SU-DHL-6 (cell line): ENCODE measurements at regions not wholly inside any gene's neighbourhood (a gene's known extent, or its start where the extent isn't known, plus 50 kb on each side); places are given as distances from the start of the nearest gene placed in this dataset.

Experiments used
- H2AFZ ChIP-seq: fragments of 200-600 bp; sonication (generic); 2 replicates; pipeline ENCODE4 v1.6.1; 2014; ENCODE audit warnings: low read depth, mild to moderate bottlenecking, moderate library complexity, mixed read lengths, antibody characterized with exemption, low read length; ENCODE audit not compliant: severe bottlenecking
- H3F3A ChIP-seq: fragments of 200-600 bp; shearing (Covaris generic); 2 replicates; pipeline ENCODE4 v1.6.0; 2016; ENCODE audit warnings: antibody characterized with exemption, mild to moderate bottlenecking; ENCODE audit not compliant: insufficient read depth
- H3K27ac ChIP-seq: fragments of 200-600 bp; sonication (generic); 2 replicates; pipeline ENCODE4 v1.5.1; 2016; ENCODE audit warnings: low read depth, mild to moderate bottlenecking, low read length, moderate library complexity, mixed read lengths
- H3K27me3 ChIP-seq: fragments of 200-600 bp; sonication (generic), shearing (Covaris generic); 2 replicates; pipeline ENCODE4 v1.6.0; 2014; ENCODE audit warnings: mild to moderate bottlenecking, low read length
- H3K36me3 ChIP-seq: fragments of 200-600 bp; sonication (generic); 2 replicates; pipeline ENCODE4 v1.6.1; 2014; ENCODE audit warnings: mild to moderate bottlenecking, low read length, mixed read lengths
- H3K4me2 ChIP-seq: fragments of 300-600, 200-600 bp; shearing (Covaris generic), sonication (generic); 2 replicates; pipeline ENCODE4 v1.6.0; 2014; ENCODE audit warnings: low read length, low read depth, mild to moderate bottlenecking; ENCODE audit not compliant: poor library complexity, severe bottlenecking
- H3K4me3 ChIP-seq: fragments of 200-600 bp; sonication (generic); 2 replicates; pipeline ENCODE4 v1.5.1; 2014; ENCODE audit warnings: antibody characterized with exemption, low read length, mild to moderate bottlenecking, mixed read lengths; ENCODE audit not compliant: insufficient read depth, poor library complexity, severe bottlenecking
- H3K79me2 ChIP-seq: fragments of 200-600 bp; sonication (generic); 2 replicates; pipeline ENCODE4 v1.6.1; 2014; ENCODE audit warnings: mild to moderate bottlenecking, low read length, moderate library complexity; ENCODE audit not compliant: insufficient read depth
- H3K9ac ChIP-seq: fragments of 200-600 bp; sonication (generic); 2 replicates; pipeline ENCODE4 v1.7.0; 2014; ENCODE audit warnings: mild to moderate bottlenecking, low read length
- H3K9me2 ChIP-seq: fragments of 200-600 bp; sonication (generic); replicated peaks from 2 replicates; pipeline ENCODE4 v1.6.1; 2014; ENCODE audit warnings: low read length; ENCODE audit not compliant: insufficient read depth
- H3K9me3 ChIP-seq: fragments of 200-600 bp; sonication (generic); 2 replicates; pipeline ENCODE4 v1.6.1; 2014; ENCODE audit warnings: low read length, mixed read lengths; ENCODE audit not compliant: insufficient read depth
- H4K20me1 ChIP-seq: fragments of 200-600 bp; sonication (generic); 2 replicates; pipeline ENCODE4 v1.6.1; 2014; ENCODE audit warnings: low read depth, mild to moderate bottlenecking, antibody characterized with exemption, low read length, moderate library complexity, mixed read lengths
- EZH2phosphoT487 ChIP-seq: fragments of 200-600 bp; sonication (generic), shearing (Covaris generic); conservative IDR thresholded peaks from 2 replicates; pipeline ENCODE4 v1.6.1; 2018; ENCODE audit warnings: mild to moderate bottlenecking, antibody characterized with exemption, low read length, moderate library complexity, mixed read lengths
- TF ChIP-seq, protein P1 (sequence below): fragments of 200-600 bp; sonication (generic); IDR thresholded peaks from one replicate; pipeline ENCODE4 v1.5.1; 2017; ENCODE audit warnings: antibody characterized with exemption, mild to moderate bottlenecking, low read length, moderate library complexity; ENCODE audit not compliant: insufficient read depth, poor library complexity, severe bottlenecking

DNA sequence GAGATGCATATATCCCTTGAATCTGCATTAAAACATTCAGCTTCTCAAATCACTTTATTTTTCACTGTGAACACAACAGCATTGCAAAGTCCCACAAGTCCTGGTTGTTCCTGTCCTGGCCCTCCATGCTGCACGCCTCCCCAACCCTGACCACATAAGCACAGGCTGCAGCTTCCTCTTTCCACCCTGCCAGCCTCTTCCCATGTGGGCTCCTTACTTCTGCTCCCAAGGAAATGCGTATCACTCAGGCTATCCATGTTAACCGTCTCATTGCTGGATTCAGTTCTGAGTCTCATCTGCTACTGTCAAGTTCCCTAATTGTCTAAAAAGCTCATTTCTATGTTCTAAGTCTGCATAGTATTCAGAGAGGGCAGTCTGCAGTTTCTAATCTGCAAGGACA lies 89.7 kb upstream of the ZPBP start:
- H3K9me3 ChIP-seq = no peaks in the 10 kb centered on the region

DNA sequence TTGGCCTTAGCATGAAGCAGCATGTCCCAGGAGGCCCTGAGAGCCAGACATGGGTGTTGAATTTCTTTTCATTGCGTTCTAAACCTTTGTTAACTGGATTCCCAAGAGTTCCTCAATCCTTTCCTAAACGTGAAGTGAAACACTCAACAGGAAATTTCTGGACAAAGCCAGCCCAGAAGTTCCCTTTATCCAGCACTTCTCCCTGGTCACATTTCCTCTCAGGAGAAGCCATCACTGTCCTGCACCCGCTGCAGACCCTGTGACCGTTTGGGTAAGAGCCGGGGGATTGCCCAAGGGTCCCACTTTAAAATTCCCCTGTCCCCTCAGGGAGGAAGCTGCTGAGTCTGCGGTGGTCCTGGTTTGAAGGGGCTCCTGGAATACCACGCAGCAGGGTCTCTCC lies 88.0 kb upstream of the ZPBP start:
- no peaks in the 10 kb centered on the region for H4K20me1 ChIP-seq
- no peak overlapping the region for H3K4me3 ChIP-seq
- H3K4me2 ChIP-seq = no peak overlapping the region
- no peaks in the 10 kb centered on the region for H3K79me2 ChIP-seq
- no peaks in the 10 kb centered on the region for H3K36me3 ChIP-seq
- no peaks in the 10 kb centered on the region for H3K27me3 ChIP-seq
- no peak for TF ChIP-seq EZH2phosphoT487
- TF ChIP-seq, protein P1, sequence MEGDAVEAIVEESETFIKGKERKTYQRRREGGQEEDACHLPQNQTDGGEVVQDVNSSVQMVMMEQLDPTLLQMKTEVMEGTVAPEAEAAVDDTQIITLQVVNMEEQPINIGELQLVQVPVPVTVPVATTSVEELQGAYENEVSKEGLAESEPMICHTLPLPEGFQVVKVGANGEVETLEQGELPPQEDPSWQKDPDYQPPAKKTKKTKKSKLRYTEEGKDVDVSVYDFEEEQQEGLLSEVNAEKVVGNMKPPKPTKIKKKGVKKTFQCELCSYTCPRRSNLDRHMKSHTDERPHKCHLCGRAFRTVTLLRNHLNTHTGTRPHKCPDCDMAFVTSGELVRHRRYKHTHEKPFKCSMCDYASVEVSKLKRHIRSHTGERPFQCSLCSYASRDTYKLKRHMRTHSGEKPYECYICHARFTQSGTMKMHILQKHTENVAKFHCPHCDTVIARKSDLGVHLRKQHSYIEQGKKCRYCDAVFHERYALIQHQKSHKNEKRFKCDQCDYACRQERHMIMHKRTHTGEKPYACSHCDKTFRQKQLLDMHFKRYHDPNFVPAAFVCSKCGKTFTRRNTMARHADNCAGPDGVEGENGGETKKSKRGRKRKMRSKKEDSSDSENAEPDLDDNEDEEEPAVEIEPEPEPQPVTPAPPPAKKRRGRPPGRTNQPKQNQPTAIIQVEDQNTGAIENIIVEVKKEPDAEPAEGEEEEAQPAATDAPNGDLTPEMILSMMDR = no peak
- no peak overlapping the region for H3K27ac ChIP-seq
- no peak overlapping the region for H3K9ac ChIP-seq
- no peaks in the 10 kb centered on the region for H3F3A ChIP-seq
- H3K9me2 ChIP-seq = no peaks in the 10 kb centered on the region
- H2AFZ ChIP-seq = no peak overlapping the region
- H3K9me3 ChIP-seq = no peaks in the 10 kb centered on the region

More for the DNA sequence above, 89.7 kb upstream of the ZPBP start:
- Histone ChIP-seq H3K27me3 (no peaks in the 10 kb centered on the region), H3K36me3 (no peaks in the 10 kb centered on the region), H3K4me2 (no peak overlapping the region), H3K9me2 (no peaks in the 10 kb centered on the region), H3K4me3 (no peak overlapping the region), H3K9ac (no peak overlapping the region), H3F3A (no peaks in the 10 kb centered on the region), H4K20me1 (no peaks in the 10 kb centered on the region), H3K27ac (no peak overlapping the region), H3K79me2 (no peaks in the 10 kb centered on the region), H2AFZ (no peak overlapping the region)
- TF ChIP-seq, protein P1 = no peak
- TF ChIP-seq EZH2phosphoT487 = no peak

DNA sequence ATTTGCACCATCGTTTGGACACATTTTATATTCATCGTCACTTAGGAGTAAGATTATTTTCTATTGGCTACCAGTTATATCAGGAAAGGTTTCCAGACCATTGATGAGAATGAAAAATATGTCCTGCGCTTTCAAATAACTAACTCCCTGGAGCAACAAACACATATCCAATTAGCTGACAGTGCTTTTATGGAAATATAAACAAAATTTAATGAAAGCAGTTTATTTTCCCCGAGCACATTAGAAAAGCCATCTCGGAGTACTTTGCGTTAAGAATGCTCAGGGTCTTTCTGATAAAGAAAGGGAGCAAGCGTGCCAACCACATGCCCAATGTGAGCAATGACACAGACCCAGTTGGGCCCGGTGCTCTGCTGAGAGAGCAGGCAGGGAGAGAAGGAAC lies 85.1 kb upstream of the ZPBP start:
- Histone ChIP-seq H3K36me3 (no peaks in the 10 kb centered on the region), H3K9me3 (no peaks in the 10 kb centered on the region), H3K27me3 (no peaks in the 10 kb centered on the region), H4K20me1 (no peaks in the 10 kb centered on the region), H3K4me2 (no peak overlapping the region), H3K4me3 (no peak overlapping the region), H3K79me2 (no peaks in the 10 kb centered on the region), H3K9ac (no peak overlapping the region), H2AFZ (no peak overlapping the region), H3K9me2 (no peaks in the 10 kb centered on the region), H3K27ac (no peak overlapping the region), H3F3A (no peaks in the 10 kb centered on the region)
- TF ChIP-seq EZH2phosphoT487 = no peak
- TF ChIP-seq, protein P1 = no peak
